ENCODE measurements at regions not wholly inside any gene's neighbourhood (a gene's known extent, or its start where the extent isn't known, plus 50 kb on each side); places are given as distances from the start of the nearest gene placed in this dataset.

- DNase-seq (no peak), ATAC-seq (no peak)
- H3K9me3 ChIP-seq: no peaks in the 10 kb centered on the region
- TF ChIP-seq CTCF (IDR thresholded peaks at IDR 0.05): no peak
- no peaks in the 10 kb centered on the region for H3K27me3 ChIP-seq
- no peak overlapping the region for H3K4me3 ChIP-seq
- no peaks in the 10 kb centered on the region for H3K36me3 ChIP-seq
- intact Hi-C loops (cut with DNase I): no loop called here
- H3K4me1 ChIP-seq: peaks cover 0 to 3% of the 10 kb centered on the region in 2 donors
- H3K27ac ChIP-seq: no peak overlapping the region
Measured at GRCh38 chr12:19894803-19895202, 455.5 kb downstream of the AEBP2 start.

DNA sequence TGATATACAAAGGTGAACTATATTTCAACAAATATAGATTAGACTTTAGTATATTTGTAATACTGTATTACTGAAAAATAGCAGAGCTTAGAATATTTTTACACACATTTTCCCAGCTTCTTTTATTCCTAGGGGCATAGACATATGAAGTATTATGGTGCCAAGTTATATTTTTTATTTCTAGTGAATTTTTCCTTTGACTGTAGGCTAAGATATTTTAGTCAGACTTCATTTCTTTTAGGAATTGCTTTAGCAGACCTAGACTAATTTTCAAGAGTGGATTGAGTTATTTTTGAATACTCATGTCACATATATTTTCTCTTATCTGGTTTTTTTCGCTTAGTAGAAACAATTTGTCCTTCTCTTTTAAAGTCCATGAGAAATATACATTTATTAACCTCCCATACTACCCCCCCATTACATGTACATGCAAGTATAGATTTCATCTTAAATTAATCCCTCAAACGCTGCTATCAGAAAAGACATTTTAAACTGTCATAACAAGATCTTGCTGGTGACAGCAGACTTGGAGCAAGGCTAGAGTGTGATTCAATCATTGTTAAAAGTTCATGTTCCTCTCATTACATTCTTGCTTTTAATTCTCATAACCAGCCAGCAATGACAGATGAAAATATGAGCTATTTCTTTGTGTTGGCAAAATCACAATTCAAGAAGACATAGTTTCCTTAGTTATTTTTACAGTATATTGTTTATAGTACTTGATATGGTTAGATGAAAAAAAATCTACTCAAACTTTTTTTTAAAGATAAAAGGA lies 456.1 kb downstream of the AEBP2 start:
- DNase-seq (no peak), ATAC-seq (no peak)
- H3K27ac ChIP-seq: no peak overlapping the region
- no peak overlapping the region for H3K4me3 ChIP-seq
- no peaks in the 10 kb centered on the region for H3K9me3 ChIP-seq
- peaks cover 0 to 3% of the 10 kb centered on the region in 2 donors for H3K4me1 ChIP-seq
- no peaks in the 10 kb centered on the region for H3K27me3 ChIP-seq
- no peak for TF ChIP-seq CTCF (IDR thresholded peaks at IDR 0.05)
- no peaks in the 10 kb centered on the region for H3K36me3 ChIP-seq
- intact Hi-C loops (cut with DNase I): no loop called here

- H3K4me1 ChIP-seq: peaks cover 0 to 3% of the 10 kb centered on the region in 2 donors
- no peak for TF ChIP-seq CTCF (IDR thresholded peaks at IDR 0.05)
- intact Hi-C loops (cut with DNase I): no loop called here
- H3K4me3 ChIP-seq: no peak overlapping the region
- DNase-seq (no peak), ATAC-seq (no peak)
- no peaks in the 10 kb centered on the region for H3K9me3 ChIP-seq
- no peak overlapping the region for H3K27ac ChIP-seq
- no peaks in the 10 kb centered on the region for H3K36me3 ChIP-seq
- no peaks in the 10 kb centered on the region for H3K27me3 ChIP-seq
Measured at GRCh38 chr12:19896041-19896440, 456.7 kb downstream of the AEBP2 start.

GRCh38 chr12:19896534-19896933 lies 457.2 kb downstream of the AEBP2 start:
- intact Hi-C loops (cut with DNase I): no loop called here
- Histone ChIP-seq H3K36me3 (no peaks in the 10 kb centered on the region), H3K4me1 (peaks cover 0 to 3% of the 10 kb centered on the region in 2 donors), H3K27ac (no peak overlapping the region), H3K27me3 (no peaks in the 10 kb centered on the region), H3K9me3 (no peaks in the 10 kb centered on the region), H3K4me3 (no peak overlapping the region)
- no peak for TF ChIP-seq CTCF (IDR thresholded peaks at IDR 0.05)
- no peak for DNase-seq
- no peak for ATAC-seq

DNA sequence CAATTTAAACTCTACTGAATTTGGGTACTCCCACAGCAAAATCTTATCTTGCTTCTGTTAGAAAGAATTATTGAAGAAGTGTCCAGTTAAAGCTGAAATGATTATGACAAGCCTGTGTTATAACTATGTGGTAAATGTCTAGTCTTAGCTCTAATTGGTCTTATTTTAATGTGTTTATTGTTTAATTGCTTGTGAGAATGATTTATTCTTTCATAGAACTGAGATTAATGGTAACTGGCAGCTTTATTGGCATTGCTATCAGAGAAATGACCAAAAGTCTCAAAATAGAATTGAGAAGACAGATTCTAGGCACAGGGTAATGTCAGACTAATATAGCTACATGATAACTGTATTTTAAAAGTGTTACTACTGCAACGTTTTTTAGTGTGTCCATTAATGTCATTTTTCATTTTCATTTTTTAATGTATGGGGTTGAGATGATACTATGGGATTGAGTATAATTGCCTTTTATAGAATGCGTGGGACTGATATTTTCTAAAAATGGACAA lies 458.7 kb downstream of the AEBP2 start:
- Histone ChIP-seq H3K27me3 (no peaks in the 10 kb centered on the region), H3K36me3 (no peaks in the 10 kb centered on the region), H3K27ac (no peak overlapping the region), H3K4me3 (no peak overlapping the region), H3K4me1 (peaks cover 0 to 3% of the 10 kb centered on the region in 2 donors), H3K9me3 (no peaks in the 10 kb centered on the region)
- intact Hi-C loops (cut with DNase I): no loop called here
- DNase-seq (no peak), ATAC-seq (no peak)
- TF ChIP-seq CTCF (IDR thresholded peaks at IDR 0.05): no peak

Measured in left lung (tissue), 4 donors.